GM18861 (cell line): ENCODE measurements at regions not wholly inside any gene's neighbourhood (a gene's known extent, or its start where the extent isn't known, plus 50 kb on each side); places are given as distances from the start of the nearest gene placed in this dataset.
"Not testable (repeated sequence)": the region's sequence is repeated elsewhere in the genome, so short reads cannot be mapped to it uniquely, and the experiment has no call there.

Source experiments
- ATAC-seq: cut with Tn5 transposase; IDR thresholded peaks from one replicate; pipeline ENCODE4 v1.9.1; 2021; ENCODE audit not compliant: unreplicated experiment

- no peak for ATAC-seq
Measured at GRCh38 chr2:142758973-142759372, 118.5 kb upstream of the KYNU start.

- no peak for ATAC-seq
Measured at GRCh38 chr2:142757111-142757510, 120.4 kb upstream of the KYNU start.

GRCh38 chr2:142756430-142756829 lies 121.0 kb upstream of the KYNU start:
- ATAC-seq: no peak

GRCh38 chr2:142755191-142755590 lies 122.3 kb upstream of the KYNU start:
- ATAC-seq: no peak

GRCh38 chr2:142754182-142754581 lies 123.3 kb upstream of the KYNU start:
- no peak for ATAC-seq

- no peak for ATAC-seq
Measured at GRCh38 chr2:142750858-142751257, 126.6 kb upstream of the KYNU start.

GRCh38 chr2:142748559-142749099 lies 128.8 kb upstream of the KYNU start:
- ATAC-seq: no peak

GRCh38 chr2:142745691-142746090 lies 131.8 kb upstream of the KYNU start:
- ATAC-seq: no peak

- ATAC-seq: no peak
Measured at GRCh38 chr2:142742371-142743214, 134.9 kb upstream of the KYNU start.

- peak; percentile 65 for ATAC-seq
Measured at GRCh38 chr2:142741764-142742269, 135.6 kb upstream of the KYNU start.

GRCh38 chr2:142734770-142735169 lies 142.7 kb upstream of the KYNU start:
- no peak for ATAC-seq

- no peak for ATAC-seq
Measured at GRCh38 chr2:142734231-142734630, 143.2 kb upstream of the KYNU start.

- not testable (repeated sequence) for ATAC-seq
Measured at GRCh38 chr2:142729814-142730213, 147.7 kb upstream of the KYNU start.

GRCh38 chr2:142727821-142728478 lies 149.5 kb upstream of the KYNU start:
- not testable (repeated sequence) for ATAC-seq

- no peak for ATAC-seq
Measured at GRCh38 chr2:142725386-142725785, 152.1 kb upstream of the KYNU start.

- ATAC-seq: peak; percentile 32
Measured at GRCh38 chr2:142724713-142725349, 152.6 kb upstream of the KYNU start.

- ATAC-seq: peak; percentile 35
Measured at GRCh38 chr2:142724186-142724585, 153.3 kb upstream of the KYNU start.

- ATAC-seq: no peak
Measured at GRCh38 chr2:142723236-142723635, 154.2 kb upstream of the KYNU start.

GRCh38 chr2:142722569-142722968 lies 154.9 kb upstream of the KYNU start:
- ATAC-seq: no peak

- no peak for ATAC-seq
Measured at GRCh38 chr2:142722086-142722485, 155.4 kb upstream of the KYNU start.

- no peak for ATAC-seq
Measured at GRCh38 chr2:142721015-142721414, 156.4 kb upstream of the KYNU start.
